MM.1S (cell line): ENCODE measurements at regions not wholly inside any gene's neighbourhood (a gene's known extent, or its start where the extent isn't known, plus 50 kb on each side); places are given as distances from the start of the nearest gene placed in this dataset.
"Not testable (repeated sequence)": the region's sequence is repeated elsewhere in the genome, so short reads cannot be mapped to it uniquely, and the experiment has no call there.

ENCODE experiments used
- DNase-seq: peaks from one replicate; pipeline ENCODE4 v3.0.0-alpha.2; 2015
- H2AFZ ChIP-seq: fragments of 300-600 bp; sonication (generic); 2 replicates; pipeline ENCODE4 v1.6.0; 2016; ENCODE audit warnings: antibody characterized with exemption, low read length
- H3F3A ChIP-seq: fragments of 300-600 bp; sonication (generic); 2 replicates; pipeline ENCODE4 v1.6.1; 2016; ENCODE audit warnings: mild to moderate bottlenecking, antibody characterized with exemption, low read length, moderate library complexity, mixed read lengths; ENCODE audit not compliant: insufficient read depth
- H3K27ac ChIP-seq: fragments of 300-600 bp; sonication (generic); 2 replicates; pipeline ENCODE4 v1.5.1; 2016; ENCODE audit warnings: mild to moderate bottlenecking, low read length
- H3K27me3 ChIP-seq: fragments of 300-600 bp; sonication (generic); replicated peaks from 2 replicates; pipeline ENCODE4 v1.6.0; 2016; ENCODE audit warnings: low read length; ENCODE audit not compliant: insufficient read depth
- H3K36me3 ChIP-seq: fragments of 300-600 bp; sonication (generic); replicated peaks from 2 replicates; pipeline ENCODE4 v1.6.1; 2016; ENCODE audit warnings: mild to moderate bottlenecking, low read length, mixed read lengths; ENCODE audit not compliant: insufficient read depth
- H3K4me1 ChIP-seq: fragments of 300-600 bp; sonication (generic); 2 replicates; pipeline ENCODE4 v1.6.1; 2016; ENCODE audit warnings: low read length, mixed read lengths
- H3K4me2 ChIP-seq: fragments of 300-600 bp; sonication (generic); 2 replicates; pipeline ENCODE4 v1.6.0; 2016; ENCODE audit warnings: low read depth, low read length
- H3K4me3 ChIP-seq: fragments of 300-600 bp; sonication (generic); 2 replicates; pipeline ENCODE4 v1.5.1; 2016; ENCODE audit warnings: low read length, mixed read lengths
- H3K79me2 ChIP-seq: fragments of 300-600 bp; sonication (generic); 2 replicates; pipeline ENCODE4 v1.6.1; 2016; ENCODE audit warnings: mixed run types, low read length, mixed read lengths
- H3K9ac ChIP-seq: fragments of 300-600 bp; sonication (generic); 2 replicates; pipeline ENCODE4 v1.6.1; 2016; ENCODE audit warnings: low read length, mixed read lengths
- H3K9me2 ChIP-seq: fragments of 300-600 bp; sonication (generic); replicated peaks from 2 replicates; pipeline ENCODE4 v1.6.1; 2016; ENCODE audit warnings: mild to moderate bottlenecking, low read length, mixed read lengths; ENCODE audit not compliant: insufficient read depth
- H3K9me3 ChIP-seq: fragments of 300-600 bp; sonication (generic); replicated peaks from 2 replicates; pipeline ENCODE4 v1.6.1; 2016; ENCODE audit warnings: mild to moderate bottlenecking, low read length, mixed read lengths; ENCODE audit not compliant: insufficient read depth
- H4K20me1 ChIP-seq: fragments of 300-600 bp; sonication (generic); 2 replicates; pipeline ENCODE4 v1.6.1; 2016; ENCODE audit warnings: mild to moderate bottlenecking, low read length, moderate library complexity, mixed read lengths; ENCODE audit not compliant: insufficient read depth
- EZH2 ChIP-seq: fragments of 300-600 bp; sonication (generic); optimal IDR thresholded peaks from 2 replicates; pipeline ENCODE3; 2017; ENCODE audit warnings: low read depth, mild to moderate bottlenecking, antibody characterized with exemption, low read length, mixed read lengths
- EZH2phosphoT487 ChIP-seq: fragments of 300-600 bp; sonication (generic); IDR thresholded peaks from 2 replicates; pipeline ENCODE4 v1.6.1; 2018; ENCODE audit warnings: antibody characterized with exemption, low read length
- TF ChIP-seq, protein P1 (sequence below): fragments of 300-600 bp; sonication (generic); IDR thresholded peaks from 2 replicates; pipeline ENCODE4 v1.5.1; 2016; ENCODE audit warnings: antibody characterized with exemption, low read length, mixed read lengths

DNA sequence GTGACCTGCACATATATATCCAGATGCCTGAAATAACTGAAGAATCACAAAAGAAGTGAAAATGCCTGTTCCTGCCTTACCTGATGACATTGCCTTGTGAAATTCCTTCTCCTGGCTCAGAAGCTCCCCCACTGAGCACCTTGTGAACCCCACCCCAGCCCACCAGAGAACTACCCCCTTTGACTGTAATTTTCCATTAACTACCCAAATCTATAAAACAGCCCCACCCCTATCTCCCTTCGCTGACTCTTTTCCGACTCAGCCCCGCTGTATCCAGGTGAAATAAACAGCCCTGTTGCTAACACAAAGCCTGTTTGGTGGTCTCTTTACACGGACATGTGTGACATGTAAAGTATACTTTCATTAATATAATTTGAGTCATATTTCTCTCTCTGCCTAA lies 320.3 kb upstream of the TECRL start:
- Histone ChIP-seq H4K20me1 (no peaks in the 10 kb centered on the region), H3K27ac (no peak overlapping the region), H2AFZ (no peak overlapping the region), H3K4me3 (no peak overlapping the region), H3K9me3 (no peaks in the 10 kb centered on the region), H3K79me2 (no peaks in the 10 kb centered on the region), H3K9me2 (no peaks in the 10 kb centered on the region), H3F3A (no peaks in the 10 kb centered on the region), H3K4me1 (no peaks in the 10 kb centered on the region), H3K9ac (no peak overlapping the region), H3K36me3 (no peaks in the 10 kb centered on the region), H3K27me3 (no peaks in the 10 kb centered on the region), H3K4me2 (no peak overlapping the region)
- no peak for DNase-seq
- TF ChIP-seq, protein P1, sequence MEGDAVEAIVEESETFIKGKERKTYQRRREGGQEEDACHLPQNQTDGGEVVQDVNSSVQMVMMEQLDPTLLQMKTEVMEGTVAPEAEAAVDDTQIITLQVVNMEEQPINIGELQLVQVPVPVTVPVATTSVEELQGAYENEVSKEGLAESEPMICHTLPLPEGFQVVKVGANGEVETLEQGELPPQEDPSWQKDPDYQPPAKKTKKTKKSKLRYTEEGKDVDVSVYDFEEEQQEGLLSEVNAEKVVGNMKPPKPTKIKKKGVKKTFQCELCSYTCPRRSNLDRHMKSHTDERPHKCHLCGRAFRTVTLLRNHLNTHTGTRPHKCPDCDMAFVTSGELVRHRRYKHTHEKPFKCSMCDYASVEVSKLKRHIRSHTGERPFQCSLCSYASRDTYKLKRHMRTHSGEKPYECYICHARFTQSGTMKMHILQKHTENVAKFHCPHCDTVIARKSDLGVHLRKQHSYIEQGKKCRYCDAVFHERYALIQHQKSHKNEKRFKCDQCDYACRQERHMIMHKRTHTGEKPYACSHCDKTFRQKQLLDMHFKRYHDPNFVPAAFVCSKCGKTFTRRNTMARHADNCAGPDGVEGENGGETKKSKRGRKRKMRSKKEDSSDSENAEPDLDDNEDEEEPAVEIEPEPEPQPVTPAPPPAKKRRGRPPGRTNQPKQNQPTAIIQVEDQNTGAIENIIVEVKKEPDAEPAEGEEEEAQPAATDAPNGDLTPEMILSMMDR = no peak
- TF ChIP-seq EZH2 (no peak), EZH2phosphoT487 (no peak)

DNA sequence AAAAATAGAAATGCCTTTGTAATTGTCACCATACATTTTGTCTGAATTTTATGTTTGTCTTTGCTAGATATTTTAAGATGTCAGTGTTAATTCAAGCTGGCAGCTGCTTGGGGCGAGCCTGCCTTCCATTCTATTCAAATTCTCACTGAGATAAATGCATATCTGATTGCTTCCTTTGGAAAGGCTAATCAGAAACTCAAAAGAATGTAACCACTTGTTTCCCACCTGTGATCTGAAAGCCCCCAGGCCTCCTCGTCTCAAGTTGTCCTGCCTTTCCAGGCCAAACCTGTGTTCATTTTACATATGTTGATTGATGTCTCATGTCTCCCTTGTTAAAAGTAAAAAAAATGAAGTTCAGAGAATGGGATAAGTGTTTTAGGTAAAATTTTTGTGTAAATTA lies 318.7 kb upstream of the TECRL start:
- H4K20me1 ChIP-seq = no peaks in the 10 kb centered on the region
- no peak overlapping the region for H3K27ac ChIP-seq
- no peaks in the 10 kb centered on the region for H3K4me1 ChIP-seq
- H3K9me3 ChIP-seq = no peaks in the 10 kb centered on the region
- no peaks in the 10 kb centered on the region for H3K36me3 ChIP-seq
- no peak overlapping the region for H3K9ac ChIP-seq
- TF ChIP-seq, protein P1 = no peak
- no peak for TF ChIP-seq EZH2phosphoT487
- no peak for TF ChIP-seq EZH2
- no peak overlapping the region for H2AFZ ChIP-seq
- H3K9me2 ChIP-seq = no peaks in the 10 kb centered on the region
- no peak overlapping the region for H3K4me3 ChIP-seq
- DNase-seq = no peak
- no peaks in the 10 kb centered on the region for H3F3A ChIP-seq
- no peaks in the 10 kb centered on the region for H3K27me3 ChIP-seq
- no peaks in the 10 kb centered on the region for H3K79me2 ChIP-seq
- H3K4me2 ChIP-seq = no peak overlapping the region

DNA sequence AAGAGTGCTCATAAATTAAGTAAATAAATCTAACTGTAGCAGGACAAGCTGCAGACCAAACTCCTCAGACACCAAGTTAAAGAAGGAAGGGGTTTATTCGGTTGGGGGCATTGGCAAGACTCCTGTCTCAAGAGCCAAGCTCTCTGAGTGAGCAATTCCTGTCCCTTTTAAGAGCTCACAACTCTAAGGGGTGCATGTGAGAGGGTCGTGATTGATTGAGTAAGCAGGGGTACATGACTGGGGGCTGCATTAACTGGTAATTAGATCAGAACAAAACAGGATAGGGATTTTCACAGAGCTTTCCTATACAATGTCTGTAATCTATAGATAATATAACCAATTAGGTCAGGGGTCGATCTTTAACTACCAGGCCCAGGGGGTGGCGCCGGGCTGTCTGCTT lies 318.1 kb upstream of the TECRL start:
- H3K9me2 ChIP-seq, H3K4me1 ChIP-seq, H4K20me1 ChIP-seq, DNase-seq, H3K27ac ChIP-seq, H3K79me2 ChIP-seq, H3K27me3 ChIP-seq, H3K9me3 ChIP-seq, H3K9ac ChIP-seq, H2AFZ ChIP-seq, H3K4me2 ChIP-seq, H3K4me3 ChIP-seq, H3K36me3 ChIP-seq, H3F3A ChIP-seq: not testable (repeated sequence)

DNA sequence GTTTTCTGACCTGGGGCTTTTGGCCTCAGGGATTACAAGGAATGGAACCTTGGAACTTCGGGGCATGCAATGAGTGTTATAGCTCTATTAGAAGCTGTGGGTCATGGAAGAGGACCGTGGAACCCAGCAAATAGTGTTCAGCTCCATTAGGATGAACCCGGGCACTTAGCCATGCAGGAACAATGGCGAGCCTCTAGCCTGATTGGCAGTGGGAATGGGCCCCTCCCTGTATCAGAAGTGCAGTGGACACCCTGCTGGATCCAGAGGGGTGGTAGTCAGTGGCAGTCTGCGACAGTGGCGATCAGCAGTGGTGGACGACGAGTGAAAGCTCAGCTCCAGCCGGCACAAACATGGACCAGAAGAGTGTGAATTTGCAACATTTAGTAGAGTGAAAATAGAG lies 315.4 kb upstream of the TECRL start:
- no peak overlapping the region for H3K4me2 ChIP-seq
- no peak overlapping the region for H3K4me3 ChIP-seq
- H3K27ac ChIP-seq = no peak overlapping the region
- H3K9ac ChIP-seq = no peak overlapping the region
- no peak overlapping the region for H2AFZ ChIP-seq
- H3K36me3 ChIP-seq = no peaks in the 10 kb centered on the region
- no peaks in the 10 kb centered on the region for H3K9me3 ChIP-seq
- H3K79me2 ChIP-seq = no peaks in the 10 kb centered on the region
- H3K27me3 ChIP-seq = no peaks in the 10 kb centered on the region
- TF ChIP-seq, protein P1 = no peak
- TF ChIP-seq EZH2 (no peak), EZH2phosphoT487 (no peak)
- no peaks in the 10 kb centered on the region for H3F3A ChIP-seq
- DNase-seq = no peak
- H4K20me1 ChIP-seq = no peaks in the 10 kb centered on the region
- no peaks in the 10 kb centered on the region for H3K4me1 ChIP-seq
- no peaks in the 10 kb centered on the region for H3K9me2 ChIP-seq
